ENCODE measurements at regions not wholly inside any gene's neighbourhood (a gene's known extent, or its start where the extent isn't known, plus 50 kb on each side); places are given as distances from the start of the nearest gene placed in this dataset.

DNA sequence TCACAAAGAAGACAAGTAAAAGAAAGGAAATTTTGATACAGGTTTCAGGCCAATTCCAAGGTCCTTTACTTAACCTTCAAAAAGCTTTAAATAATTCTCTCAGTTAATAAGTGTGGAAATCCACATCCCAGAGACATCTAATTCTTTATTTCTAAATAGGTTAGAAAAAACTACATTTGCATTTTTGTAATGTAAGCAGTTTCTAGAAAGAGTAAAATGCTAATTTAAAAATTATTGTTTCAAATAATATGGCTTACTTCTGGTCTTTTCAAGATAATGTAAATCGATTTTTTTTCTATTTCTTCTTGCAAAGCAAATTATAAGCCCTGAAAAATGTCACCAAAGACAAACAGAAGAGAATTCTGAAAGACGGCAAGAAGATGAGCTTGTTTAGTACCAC is 180.4 kb upstream of the HHIP start:
- no peak for ATAC-seq (ENCODE audit: low FRiP score)
- TF ChIP-seq, protein P1, sequence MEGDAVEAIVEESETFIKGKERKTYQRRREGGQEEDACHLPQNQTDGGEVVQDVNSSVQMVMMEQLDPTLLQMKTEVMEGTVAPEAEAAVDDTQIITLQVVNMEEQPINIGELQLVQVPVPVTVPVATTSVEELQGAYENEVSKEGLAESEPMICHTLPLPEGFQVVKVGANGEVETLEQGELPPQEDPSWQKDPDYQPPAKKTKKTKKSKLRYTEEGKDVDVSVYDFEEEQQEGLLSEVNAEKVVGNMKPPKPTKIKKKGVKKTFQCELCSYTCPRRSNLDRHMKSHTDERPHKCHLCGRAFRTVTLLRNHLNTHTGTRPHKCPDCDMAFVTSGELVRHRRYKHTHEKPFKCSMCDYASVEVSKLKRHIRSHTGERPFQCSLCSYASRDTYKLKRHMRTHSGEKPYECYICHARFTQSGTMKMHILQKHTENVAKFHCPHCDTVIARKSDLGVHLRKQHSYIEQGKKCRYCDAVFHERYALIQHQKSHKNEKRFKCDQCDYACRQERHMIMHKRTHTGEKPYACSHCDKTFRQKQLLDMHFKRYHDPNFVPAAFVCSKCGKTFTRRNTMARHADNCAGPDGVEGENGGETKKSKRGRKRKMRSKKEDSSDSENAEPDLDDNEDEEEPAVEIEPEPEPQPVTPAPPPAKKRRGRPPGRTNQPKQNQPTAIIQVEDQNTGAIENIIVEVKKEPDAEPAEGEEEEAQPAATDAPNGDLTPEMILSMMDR (IDR thresholded peaks at IDR 0.05) = no peak
- DNase-seq (ENCODE audit: low spot score) = no peak

DNA sequence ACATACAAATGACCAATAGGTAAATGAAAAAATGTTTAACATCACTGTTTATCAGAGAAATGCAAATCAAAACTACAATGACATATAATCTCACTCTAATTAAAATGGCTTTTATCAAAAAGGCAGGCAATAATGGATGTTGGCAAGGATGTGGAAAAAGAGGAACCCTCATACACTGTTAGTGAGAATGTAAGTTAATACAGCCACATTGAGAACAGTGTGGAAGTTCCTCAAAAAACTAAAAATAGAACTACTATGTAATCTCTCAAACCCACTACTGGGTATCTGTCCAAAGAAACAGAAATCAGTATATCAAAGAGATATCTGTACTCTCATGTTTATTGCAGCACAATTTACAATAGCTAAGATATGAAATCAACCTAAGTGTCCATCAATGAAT is 165.9 kb upstream of the HHIP start:
- TF ChIP-seq, protein P1 (IDR thresholded peaks at IDR 0.05) = no peak
- no peak for DNase-seq (ENCODE audit: low spot score)
- ATAC-seq (ENCODE audit: low FRiP score) = no peak

DNA sequence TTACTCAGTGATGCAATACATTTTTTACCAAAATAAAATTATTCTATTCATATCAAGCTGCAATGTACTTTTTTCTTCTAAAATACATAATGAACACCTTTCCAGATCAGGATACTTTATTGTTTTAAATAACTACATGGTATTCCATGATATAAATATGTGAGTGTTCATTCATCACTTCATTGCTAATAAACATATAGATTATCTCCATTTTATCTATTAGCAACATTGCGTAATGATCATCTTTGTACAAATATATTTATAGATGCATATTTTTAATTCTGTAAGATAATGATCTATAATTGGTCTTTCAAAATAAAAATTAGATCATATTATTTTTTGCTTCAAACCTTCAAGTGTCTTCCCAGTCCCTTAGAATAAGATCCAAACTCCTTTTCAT is 156.1 kb upstream of the HHIP start:
- TF ChIP-seq, protein P1 (IDR thresholded peaks at IDR 0.05) = no peak
- ATAC-seq (ENCODE audit: low FRiP score) = no peak
- DNase-seq (ENCODE audit: low spot score) = no peak

DNA sequence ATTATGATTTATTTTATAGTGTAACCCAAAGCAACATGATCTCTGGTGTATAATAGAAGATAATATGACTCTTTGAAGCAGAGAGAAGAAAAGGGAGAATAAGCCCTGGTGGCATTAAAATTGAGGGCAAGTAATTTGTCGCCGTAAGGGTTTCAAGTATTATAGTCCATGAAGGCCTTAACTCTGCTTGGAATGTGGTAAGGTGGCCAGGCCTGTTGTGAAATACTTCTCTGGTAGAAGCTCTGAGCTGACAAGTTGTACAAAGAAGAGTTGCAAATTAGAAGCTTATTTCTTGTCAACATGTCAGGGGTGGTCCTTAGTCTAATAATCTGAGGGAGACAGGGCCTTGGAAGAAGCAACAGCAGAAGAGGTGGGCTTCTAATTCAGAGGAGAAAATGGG is 151.7 kb upstream of the HHIP start:
- no peak for ATAC-seq (ENCODE audit: low FRiP score)
- no peak for DNase-seq (ENCODE audit: low spot score)
- TF ChIP-seq, protein P1 (IDR thresholded peaks at IDR 0.05) = no peak

DNA sequence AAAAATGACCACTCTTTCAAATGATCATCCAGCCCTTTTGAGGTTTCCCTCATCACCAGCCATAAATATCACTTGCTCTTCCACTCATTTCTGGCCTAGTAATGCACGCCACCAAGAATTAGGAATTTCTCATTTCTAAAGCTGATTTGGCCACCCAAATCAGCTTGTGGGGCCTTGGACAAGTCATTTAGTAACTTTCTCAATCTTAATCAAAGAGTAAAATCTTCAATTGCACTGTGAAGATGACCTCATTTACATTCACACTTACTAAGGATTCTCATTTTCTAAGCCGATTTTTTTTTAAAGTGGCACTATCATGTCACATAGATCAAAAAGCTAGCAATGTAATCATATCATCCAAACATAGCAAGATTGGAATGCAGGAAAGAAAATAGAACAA is 150.0 kb upstream of the HHIP start:
- TF ChIP-seq, protein P1 (IDR thresholded peaks at IDR 0.05) = no peak
- no peak for DNase-seq (ENCODE audit: low spot score)
- ATAC-seq (ENCODE audit: low FRiP score) = no peak

DNA sequence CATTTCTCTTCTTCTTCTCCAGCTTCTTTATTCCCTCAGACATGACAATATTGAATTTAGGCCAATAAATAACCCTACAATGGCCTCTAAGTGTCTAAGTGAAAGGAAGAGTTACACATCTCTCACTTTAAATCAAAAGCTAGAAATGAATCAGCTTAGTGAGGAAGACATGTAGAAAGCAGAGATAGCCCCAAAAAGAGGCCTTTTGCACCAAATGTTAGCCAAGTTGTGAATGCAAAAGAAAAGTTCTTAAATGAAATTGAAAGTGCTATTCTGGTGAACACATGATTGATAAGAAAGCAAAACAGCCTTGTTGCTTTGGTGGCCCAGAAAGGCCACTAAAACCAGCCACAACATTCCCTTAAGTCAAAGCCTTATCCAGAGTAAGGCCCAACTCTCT is 146.2 kb upstream of the HHIP start:
- DNase-seq (ENCODE audit: low spot score) (no peak), ATAC-seq (ENCODE audit: low FRiP score) (no peak)
- TF ChIP-seq, protein P1 (IDR thresholded peaks at IDR 0.05) = no peak

DNA sequence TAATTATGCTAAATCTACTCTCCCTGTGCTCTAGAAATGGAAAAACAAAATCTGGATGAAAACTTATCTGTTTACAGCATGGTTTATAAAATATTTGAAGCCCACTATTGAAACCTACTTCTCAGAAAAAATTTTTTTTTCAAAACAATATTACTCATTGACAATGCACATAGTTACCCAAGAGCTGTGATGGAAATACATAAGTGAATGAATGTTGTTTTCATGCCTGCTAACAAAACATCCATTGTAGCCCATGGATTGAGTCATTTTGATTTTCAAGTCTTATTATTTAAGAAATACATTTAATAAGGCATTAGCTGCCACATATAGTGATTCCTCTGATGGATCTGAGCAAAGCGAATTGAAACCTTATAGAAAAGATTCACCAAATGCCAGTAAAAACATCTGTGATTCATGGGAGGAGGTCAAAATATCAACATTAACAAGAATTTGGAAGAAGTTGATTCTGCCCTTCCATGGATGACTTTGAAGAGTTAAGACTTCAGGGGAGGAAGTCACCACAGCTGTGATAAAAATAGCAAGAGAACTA is 144.7 kb upstream of the HHIP start:
- no peak for ATAC-seq (ENCODE audit: low FRiP score)

More for the DNA sequence above, 144.7 kb upstream of the HHIP start:
- no peak for DNase-seq (ENCODE audit: low spot score)
- TF ChIP-seq, protein P1 (IDR thresholded peaks at IDR 0.05) = no peak

All from omental fat pad (tissue), 3 donors.